ENCODE measurements at regions not wholly inside any gene's neighbourhood (a gene's known extent, or its start where the extent isn't known, plus 50 kb on each side); places are given as distances from the start of the nearest gene placed in this dataset.

GRCh38 chr13:72634859-72635258 is 92.6 kb downstream of the MZT1 start:
- no peak for TF ChIP-seq CTCF (conservative IDR thresholded peaks at IDR 0.05; ENCODE audit: low read depth, low read length)
- no peak for TF ChIP-seq EZH2 (IDR thresholded peaks at IDR 0.05; ENCODE audit: low read length, unreplicated experiment)
